RWPE1 (cell line): ENCODE measurements at regions not wholly inside any gene's neighbourhood (a gene's known extent, or its start where the extent isn't known, plus 50 kb on each side); places are given as distances from the start of the nearest gene placed in this dataset.
A peak's percentile ranks its signal among the peaks of the same experiment; 100 is the strongest.

Experiments
- CTCF ChIA-PET: fragments of 350-600 bp; sonication (Branson Sonifier 250); formaldehyde crosslinking; extraction: SDS; loops from one replicate; lab custom pipeline; 2021; lab: Yijun Ruan, JAX
- POLR2A ChIA-PET: fragments of 400-600 bp; formaldehyde crosslinking; extraction: SDS; loops from one replicate; lab custom pipeline; 2020; ENCODE audit warnings: antibody characterized with exemption; ENCODE audit not compliant: low non-redundant PET; lab: Yijun Ruan, JAX
- DNase-seq: peaks from one replicate; pipeline ENCODE4 v3.0.0; 2012; ENCODE audit warnings: low spot score
- H3K27ac ChIP-seq: fragments of 450-650 bp; 2 replicates; pipeline ENCODE4 v1.5.1; 2017
- CTCF ChIP-seq: fragments of 450-650 bp; conservative IDR thresholded peaks from 2 replicates; pipeline ENCODE4 v1.5.1; 2017; ENCODE audit warnings: low read depth, mild to moderate bottlenecking

- no peak for TF ChIP-seq CTCF
- no peak for DNase-seq
- ChIA-PET POLR2A (no interaction called here), CTCF (no interaction called here)
- H3K27ac ChIP-seq: no peak overlapping the region
Measured at GRCh38 chr4:166222271-166222670, 349.2 kb downstream of the TLL1 start.

GRCh38 chr4:166228112-166228511 lies 355.1 kb downstream of the TLL1 start:
- no peak for TF ChIP-seq CTCF
- no peak for DNase-seq
- no peak overlapping the region for H3K27ac ChIP-seq
- ChIA-PET CTCF (no interaction called here), POLR2A (no interaction called here)

- no peak overlapping the region for H3K27ac ChIP-seq
- ChIA-PET POLR2A (no interaction called here), CTCF (no interaction called here)
- no peak for TF ChIP-seq CTCF
- DNase-seq: no peak
Measured at GRCh38 chr4:166229799-166230198, 356.8 kb downstream of the TLL1 start.

- no peak for DNase-seq
- no peak for TF ChIP-seq CTCF
- ChIA-PET POLR2A (no interaction called here), CTCF (interaction anchor here (0.6 to 0.7 kb wide), 2 partner anchors 259 to 1294 kb away, joined by 3 to 6 read pairs; no protein-coding TSS in a partner anchor)
- H3K27ac ChIP-seq: no peak overlapping the region
Measured at GRCh38 chr4:166230841-166231240, 357.8 kb downstream of the TLL1 start.

- POLR2A ChIA-PET: no interaction called here
- H3K27ac ChIP-seq: no peak overlapping the region
- DNase-seq: no peak
- TF ChIP-seq CTCF: no peak
- CTCF ChIA-PET: interaction anchor here (0.6 kb wide), 1 partner anchor 73 kb away, joined by 3 read pairs; no protein-coding TSS in a partner anchor
Measured at GRCh38 chr4:166239354-166239753, 366.3 kb downstream of the TLL1 start.

GRCh38 chr4:166252487-166253402 lies 379.7 kb downstream of the TLL1 start:
- ChIA-PET POLR2A (no interaction called here), CTCF (interaction anchor here (0.6 kb wide), 1 partner anchor 1341 kb away, joined by 3 read pairs; no protein-coding TSS in a partner anchor)
- H3K27ac ChIP-seq: no peak overlapping the region
- peak; percentile 14 for DNase-seq
- peak; percentile 58 for TF ChIP-seq CTCF
